Kidney tubule cell (primary cell): ENCODE measurements at regions not wholly inside any gene's neighbourhood (a gene's known extent, or its start where the extent isn't known, plus 50 kb on each side); places are given as distances from the start of the nearest gene placed in this dataset.

Experiments
- DNase-seq: peaks from one replicate; pipeline ENCODE4 v3.0.0-alpha.2; 2018; ENCODE audit warnings: low spot score

GRCh38 chr9:121601194-121601593, 50.2 kb upstream of the DAB2IP start:
- DNase-seq: no peak
